Esophagus mucosa (tissue), 1 donor: ENCODE measurements at regions not wholly inside any gene's neighbourhood (a gene's known extent, or its start where the extent isn't known, plus 50 kb on each side); places are given as distances from the start of the nearest gene placed in this dataset.
A peak's percentile ranks its signal among the peaks of the same experiment; 100 is the strongest.

ENCODE experiments used
- ATAC-seq: fragments of 200-7000 bp; cut with Tn5 transposase; one replicate; pipeline ENCODE4 v1.9.1; 2020
- donor health status: DM: yes; HTN: yes; CAD: no.

DNA sequence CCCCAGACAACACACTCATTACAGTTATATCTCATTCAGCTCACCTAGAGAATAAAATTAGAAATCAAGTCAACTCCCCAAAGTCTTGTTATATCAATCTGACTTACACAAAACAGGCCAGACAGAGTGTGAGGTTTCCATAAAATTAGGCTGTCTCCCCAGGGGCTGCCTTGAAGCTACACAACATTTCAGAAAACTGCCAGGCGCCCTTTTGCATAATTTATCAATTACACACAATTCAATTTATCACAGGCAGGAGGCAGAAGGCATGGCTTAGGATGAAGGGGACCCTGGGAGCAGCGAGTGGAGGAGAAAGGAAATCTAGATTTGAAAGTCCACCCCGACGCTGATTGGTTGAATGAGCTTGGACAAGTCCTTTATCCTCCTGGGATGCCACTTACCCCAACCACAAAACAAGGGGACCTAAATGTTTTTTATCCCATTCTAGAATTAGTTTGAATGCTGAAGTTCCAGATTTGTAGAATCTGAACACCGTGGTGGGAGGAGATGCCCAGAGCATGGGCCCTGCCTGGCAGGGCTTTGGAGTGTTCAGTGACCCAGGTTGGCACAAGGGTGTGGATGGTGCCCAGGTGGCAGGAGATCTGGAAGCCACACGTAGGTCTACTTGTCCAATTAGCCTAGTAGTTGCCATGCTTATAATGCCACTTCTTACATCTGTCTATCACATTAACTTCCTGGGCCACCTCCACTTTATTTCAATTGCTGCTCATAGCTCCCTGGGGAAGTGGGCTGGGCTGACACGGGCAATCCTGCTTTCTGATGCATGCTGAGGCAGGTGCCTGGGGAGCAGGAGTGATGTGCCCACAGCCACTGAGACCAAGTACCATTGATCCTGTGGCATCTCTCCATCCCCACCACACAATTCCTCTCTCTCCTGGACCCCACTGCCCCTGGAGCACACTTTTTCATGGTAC lies 119.8 kb upstream of the TLE3 start:
- ATAC-seq, result no peak

DNA sequence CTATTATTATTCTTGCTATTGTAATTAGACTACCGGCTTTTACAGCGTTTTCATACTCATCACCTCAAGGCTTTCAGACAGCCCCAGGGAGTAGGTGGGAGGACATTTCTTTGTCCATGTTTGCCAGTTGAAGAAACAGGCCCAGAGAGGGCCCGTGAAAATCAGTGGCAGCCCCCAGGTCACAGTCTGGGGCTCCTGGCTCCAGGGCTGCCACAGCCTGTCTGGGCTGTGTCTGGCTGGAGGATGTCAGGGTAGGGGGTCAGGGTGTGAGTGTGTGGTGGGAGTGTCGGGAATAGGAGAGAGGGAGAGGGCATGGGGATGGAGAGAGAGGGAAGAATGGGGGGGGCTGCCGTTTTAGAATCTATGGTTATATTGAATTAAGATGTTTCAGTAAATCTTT lies 118.2 kb upstream of the TLE3 start:
- no peak for ATAC-seq

DNA sequence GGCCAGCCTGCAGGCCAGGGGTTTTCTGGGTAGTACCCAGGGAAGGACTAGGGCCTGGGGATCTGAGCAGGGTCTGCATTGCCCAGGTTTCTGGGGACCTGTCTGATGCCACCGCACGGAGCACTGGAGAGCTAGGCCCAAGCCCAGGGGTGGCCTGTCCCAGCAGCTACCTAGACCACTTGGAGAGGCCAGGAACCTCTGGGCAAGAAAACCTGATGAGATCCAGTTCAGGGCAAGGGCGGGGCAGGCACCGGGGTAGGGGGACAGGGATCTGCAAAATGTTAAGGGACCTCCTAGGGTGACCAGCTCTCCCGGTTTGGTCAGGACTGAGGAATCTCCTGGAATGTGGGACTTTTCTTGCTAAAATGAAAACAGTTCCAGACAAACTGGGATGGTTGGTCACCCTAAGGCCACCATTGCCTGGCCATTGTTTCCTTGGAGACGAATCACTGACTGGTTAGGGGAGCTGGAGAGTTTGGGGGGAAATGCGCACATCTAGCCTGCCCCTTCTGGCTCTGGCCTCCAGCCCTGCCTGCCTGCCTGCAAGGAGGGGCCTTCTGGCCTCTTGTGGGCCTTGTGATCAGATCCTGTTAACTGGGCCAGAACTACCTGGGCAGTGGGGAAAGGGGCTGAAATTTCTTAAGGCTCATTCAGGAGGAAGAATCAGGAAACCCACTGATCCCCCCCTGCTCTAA lies 117.4 kb upstream of the TLE3 start:
- no peak for ATAC-seq

DNA sequence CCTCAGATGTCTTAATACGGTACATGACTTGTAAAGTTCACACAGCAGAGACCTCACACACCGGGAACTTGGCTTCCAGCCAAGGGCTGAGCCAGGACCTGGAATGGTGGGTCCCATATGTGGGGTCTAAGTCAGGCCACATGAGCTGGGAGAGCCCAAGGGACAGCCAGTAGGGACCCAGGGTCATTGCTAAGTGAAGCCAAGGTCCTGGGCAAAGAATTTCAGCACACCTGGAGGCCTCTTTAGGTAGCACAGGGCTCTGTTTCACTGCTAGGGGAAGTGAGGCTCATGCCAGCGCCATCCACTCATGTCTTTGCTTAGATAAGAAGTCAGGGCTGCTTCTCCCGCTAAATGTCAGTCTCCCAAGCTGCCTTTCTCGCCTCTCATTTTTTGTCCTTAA lies 116.6 kb upstream of the TLE3 start:
- peak; percentile 27 for ATAC-seq

DNA sequence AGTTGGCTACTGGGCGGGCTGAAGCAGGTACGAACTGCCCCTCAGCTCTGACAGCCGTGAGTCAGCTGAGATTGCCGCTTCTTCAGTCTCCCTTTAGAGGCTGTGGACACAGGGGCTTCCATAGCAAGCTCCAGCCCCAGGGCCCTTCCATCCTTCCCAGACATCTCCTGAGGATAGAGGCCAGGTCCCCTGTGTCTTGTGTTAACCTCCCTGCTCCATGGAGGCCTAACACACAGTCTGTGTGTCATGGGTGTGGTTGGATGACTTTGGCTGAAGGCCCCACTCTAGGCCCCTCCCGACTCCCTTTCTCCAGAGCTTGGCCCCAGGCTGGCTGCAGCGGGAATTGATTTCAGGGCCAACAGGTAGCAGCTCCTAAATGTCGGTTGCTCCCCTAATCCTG lies 116.1 kb upstream of the TLE3 start:
- peak; percentile 18 for ATAC-seq

DNA sequence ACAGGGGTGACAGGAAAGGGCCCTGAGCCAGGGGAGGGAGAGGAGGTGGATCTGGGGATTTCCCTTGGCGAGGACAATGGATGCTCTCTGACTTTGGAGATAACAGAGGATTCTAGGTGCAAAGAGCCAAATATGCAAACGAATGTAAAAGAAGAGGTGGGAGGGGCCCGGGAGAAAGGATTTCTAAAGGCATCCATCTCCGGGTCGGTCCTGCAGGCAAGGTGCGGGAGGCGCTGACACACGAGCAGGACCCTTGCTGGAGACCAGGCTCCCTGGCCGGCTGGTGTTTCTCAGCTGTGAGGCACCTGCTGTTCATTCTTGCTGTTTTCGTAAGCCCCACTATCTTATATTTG lies 115.2 kb upstream of the TLE3 start:
- no peak for ATAC-seq

DNA sequence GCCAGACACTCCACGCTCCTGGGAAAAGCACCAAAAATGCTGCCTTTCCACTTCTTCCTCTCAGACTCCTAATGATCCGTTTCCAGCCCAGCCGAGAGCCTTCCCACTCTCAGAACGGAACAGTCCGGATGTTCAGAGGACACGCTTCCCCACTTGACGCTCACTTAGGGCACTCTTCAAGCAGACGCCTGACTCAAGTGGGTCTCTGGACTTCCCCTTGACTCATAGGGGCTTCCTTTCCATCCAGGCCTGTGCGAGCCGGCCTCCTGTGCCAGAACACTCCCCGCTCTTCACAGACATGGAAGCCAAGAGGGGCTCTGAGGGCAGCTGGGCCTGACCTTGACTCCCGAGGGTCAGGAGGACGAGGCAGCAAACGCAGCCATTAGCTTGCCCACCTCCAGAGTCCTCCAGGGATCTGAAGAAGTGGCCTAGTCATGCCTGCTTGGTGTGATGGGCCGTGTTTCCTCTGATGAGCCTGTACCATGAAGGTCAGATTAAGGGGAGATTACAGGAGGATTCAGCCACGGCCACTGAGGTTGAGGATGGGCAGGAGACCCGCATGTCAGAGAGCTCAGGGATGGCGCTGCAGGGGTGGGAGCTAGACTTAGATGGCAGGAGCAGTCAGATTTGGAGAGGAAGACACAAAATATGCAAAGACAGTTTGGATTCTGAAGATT lies 114.7 kb upstream of the TLE3 start:
- no peak for ATAC-seq

DNA sequence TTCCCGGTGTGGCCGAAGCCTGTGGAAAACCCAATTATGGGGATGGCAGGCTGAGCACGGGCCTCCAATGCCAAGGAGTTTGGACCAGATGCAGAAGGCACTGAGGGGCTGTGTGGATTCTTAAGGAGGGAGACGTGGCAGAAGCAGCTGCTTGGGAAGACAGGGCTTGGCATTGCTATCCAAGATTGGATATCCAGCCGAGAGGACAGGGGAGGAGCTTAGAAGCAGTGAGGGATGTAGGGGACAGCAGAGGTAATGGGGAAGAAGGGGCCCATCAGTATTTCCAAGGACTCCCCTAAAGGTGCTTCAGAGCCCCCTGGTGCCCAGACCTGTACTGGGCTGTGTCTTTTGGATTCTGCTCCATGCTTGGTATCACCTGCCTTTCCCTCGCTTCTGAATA lies 112.8 kb upstream of the TLE3 start:
- no peak for ATAC-seq

DNA sequence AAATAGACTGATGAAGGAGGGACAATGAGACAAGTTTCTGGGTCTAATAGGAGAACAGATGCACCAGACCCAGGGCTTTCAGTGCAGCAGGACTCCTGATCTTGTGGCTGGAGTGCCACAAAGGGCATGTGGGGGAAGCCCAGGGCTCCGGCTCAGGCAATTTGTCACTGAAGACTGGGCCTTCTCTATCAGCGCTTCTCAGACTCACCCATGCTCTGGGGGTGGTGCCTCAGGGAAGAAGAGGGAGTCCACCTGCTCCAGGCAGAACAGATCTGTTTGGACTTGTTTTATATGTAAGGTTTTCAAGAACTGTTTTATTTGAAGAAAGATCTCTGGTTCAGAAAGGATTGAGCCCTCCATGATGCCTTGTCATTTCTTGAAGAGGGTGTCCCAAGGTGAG lies 112.4 kb upstream of the TLE3 start:
- no peak for ATAC-seq

DNA sequence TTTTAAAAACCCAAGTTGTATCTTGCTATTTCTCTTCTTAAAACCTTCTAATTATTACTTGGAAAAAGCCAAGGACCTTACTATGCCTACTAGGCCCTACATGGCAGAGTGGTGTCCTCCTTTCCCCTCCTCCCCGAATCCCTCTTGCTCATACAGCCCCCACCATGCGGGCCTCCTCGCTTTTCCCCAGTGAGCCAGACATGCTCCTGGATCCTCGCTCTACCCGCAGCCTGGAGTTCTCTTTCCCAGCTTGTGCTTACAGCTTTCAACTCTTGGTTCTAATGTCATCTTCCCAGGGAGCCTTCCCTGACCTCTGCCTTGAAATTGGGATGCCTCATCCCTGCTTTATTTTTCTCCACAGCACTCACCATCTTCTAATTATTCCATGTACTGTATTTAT lies 111.8 kb upstream of the TLE3 start:
- ATAC-seq, result no peak

DNA sequence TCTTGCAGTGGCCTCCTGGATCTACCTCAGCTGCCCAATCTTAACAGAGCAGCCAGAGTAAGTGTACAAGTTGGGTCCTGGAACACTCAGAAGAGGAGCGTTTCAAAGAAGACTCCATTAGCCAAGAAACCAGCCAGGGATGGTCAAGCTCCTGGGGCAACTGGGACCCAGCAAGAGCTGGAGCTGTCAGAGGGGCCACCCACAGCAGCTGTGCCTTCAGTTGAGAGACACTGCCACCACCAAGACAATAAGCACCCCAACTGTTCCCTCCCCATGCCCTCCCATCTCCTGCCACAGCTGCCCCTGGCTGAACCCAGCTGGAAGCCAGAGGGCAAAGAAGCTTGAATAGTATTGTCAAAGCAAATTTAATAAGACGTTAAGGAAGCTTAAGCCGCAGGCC lies 110.6 kb upstream of the TLE3 start:
- no peak for ATAC-seq

DNA sequence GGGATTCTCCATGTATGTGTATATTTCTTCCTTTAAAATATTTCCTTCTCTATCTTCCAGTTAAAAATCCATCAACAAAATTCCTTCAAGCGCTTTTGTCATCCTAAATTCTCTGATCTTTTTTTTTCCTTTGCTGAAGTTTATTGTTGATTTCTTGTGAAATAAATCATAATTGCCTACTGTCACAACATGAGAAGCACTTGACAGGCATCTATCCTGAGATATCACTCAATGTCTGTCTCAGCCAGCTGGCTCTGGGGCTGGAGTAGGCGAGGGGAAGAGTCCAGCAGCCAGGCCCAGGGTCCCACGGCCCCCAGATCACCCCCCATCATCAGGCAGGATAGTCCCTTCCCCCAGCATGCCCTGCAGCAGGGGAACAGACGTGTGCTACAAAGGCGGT lies 109.0 kb upstream of the TLE3 start:
- ATAC-seq, result no peak

DNA sequence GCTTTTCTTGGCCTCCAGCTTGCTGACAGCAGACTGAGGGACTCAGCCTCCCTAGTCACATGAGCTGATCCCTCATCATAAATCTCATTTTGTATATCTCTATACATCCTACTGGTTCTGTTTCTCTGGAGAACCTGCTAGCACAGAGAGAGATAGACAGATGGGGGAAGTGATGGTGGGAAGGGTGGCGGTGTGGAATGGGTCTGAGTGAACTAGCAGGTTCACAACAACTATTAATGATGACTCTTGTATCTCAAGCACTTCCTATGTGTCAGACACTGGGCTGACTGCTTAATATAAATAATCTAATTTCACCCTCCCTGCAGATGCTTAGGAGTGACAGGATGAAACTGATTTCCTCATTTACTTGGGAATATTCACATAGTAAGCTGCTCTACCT lies 106.9 kb upstream of the TLE3 start:
- ATAC-seq, result peak; percentile 27

DNA sequence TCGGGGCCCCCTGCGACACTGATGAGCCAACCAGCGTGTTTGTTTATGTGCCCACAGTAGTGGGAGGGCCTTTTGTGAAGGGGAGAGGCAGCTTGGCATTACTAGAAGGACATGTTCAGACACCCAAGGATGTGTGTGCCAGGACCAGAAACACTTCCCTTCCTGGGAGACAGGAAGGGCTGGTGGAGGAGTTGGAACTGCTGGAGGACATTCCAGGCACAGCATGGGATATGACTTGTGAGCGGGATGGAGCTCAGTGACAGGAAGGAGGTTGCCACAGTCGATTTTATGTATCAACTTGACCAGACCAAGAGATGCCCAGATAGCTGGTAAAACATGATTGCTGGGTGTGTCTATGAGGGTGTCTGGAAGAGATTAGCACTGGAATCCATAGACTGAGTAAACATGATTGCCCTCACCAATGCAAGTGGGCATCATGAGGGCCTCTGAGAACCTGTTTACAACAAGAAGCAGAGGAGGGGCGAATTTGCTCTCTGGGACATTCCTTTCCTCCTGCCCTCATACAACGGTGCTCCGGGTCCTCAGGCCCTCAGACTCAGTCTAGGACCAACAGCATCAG lies 106.4 kb upstream of the TLE3 start:
- ATAC-seq, result peak; percentile 33

DNA sequence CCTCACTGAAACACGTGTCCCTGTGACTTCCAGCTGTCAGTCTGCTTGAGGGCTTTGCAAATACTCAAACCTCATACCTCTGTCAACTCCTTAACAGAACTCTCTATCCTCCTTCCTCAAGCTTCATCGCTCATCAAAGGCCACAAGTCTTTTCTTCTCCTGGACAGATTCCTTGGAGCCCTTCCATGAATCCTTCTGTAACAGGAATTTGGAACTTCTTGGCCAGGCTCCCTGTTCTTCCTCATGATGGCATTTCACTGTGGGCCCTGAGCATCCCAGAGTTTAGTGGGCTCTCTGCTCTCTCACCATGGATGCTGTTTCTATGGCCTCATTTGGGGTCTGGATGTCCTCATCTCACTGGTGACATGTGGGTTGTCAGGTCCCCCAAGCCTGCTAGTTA lies 105.0 kb upstream of the TLE3 start:
- ATAC-seq, result no peak

DNA sequence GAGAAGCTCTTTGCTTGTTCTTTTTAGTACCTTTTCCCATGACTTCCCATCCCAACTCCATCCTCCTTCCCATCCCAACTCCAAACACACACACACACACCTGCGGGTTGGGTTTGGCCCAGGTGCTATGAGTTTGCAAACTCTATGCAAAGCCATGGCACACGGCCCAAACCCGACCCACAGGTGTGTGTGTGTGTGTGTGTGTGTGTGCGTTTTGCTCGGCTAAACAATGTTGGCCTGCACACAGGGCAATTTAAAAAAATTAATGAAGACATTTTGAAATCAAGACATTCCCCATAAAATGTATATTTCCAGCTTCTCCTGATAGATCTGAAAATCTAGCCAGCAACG lies 103.7 kb upstream of the TLE3 start:
- ATAC-seq, result no peak

DNA sequence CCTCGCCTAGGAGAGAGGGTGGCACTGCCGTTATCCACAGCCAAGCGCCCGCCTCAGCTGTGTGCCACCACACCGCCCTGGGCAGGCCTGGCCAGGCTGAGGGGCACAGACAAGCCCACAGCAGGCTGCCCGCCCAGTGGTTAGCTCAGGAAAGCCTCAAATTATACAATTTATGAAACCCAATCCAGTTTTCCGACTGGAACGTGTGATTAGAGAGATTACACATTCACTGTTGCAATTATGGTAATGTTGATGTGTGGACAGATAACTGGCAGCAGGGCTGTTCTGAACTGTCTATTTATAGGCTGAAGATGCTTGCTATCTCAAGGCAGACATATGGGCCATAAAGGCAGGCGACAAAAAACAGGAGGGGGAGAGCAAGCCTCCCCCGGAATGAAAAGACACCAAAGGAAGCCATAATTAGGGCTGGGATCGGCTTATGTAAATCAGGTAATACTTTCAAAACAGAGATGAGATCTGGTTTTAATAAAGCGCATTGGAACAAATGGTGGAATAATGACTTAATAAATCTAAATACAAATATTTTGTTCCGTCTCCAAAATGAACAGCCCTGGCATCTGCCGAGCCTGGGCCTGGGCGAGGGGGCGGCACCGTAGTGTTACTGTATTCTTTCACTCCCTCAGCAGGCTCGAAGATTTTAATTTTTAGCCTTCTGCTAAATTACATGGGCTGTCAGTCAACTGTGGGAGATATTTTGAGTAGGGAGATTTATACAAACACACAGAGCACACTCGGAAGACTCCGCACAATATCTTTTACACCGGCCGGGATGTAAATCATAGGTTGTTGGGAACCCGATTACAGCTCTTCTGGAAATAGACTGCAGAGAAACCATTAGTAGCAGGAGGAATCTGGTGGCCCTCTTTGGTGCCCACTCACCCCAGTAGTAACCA lies 103.1 kb upstream of the TLE3 start:
- no peak for ATAC-seq

DNA sequence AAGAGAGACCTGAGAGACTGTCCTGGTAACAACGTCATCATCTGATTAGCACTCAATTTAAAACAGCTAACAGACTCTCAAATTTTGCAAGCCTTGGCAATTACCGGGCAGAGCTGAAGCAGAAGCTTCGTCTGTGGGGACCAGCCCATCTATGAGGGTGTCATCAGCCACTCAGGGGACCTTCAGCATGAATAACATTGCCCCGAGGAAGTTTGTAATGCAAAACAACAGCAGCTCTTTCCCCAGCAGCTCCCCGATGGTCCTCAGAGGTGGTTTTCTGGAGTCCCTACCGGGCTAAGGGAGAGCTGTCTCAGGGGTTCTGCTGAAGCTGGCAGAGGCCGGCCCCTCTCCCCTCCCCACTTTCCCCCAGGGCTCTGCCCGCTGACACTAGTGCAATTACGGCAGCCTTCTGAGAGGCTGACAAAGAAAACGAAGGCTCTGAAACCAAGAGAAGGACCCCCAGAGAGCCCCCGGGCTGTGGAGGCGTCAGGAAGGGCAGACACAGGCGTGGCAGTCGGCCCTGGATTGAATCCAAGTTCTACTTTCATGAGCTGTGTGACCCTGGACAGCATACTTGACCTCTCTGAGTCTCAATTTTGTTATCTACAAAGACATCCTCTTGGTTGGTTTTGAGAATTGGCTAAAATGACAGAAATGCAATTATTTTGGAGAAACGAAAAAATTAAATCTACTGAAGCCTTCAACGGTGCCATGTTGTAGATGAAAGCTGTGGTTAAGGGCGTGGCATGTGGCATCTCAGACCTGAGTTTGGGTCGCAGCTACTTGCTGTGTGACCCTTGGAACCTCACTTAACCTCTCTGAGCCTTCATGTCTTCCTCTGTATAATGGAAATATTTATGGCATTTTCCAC lies 102.1 kb upstream of the TLE3 start:
- ATAC-seq, result no peak

DNA sequence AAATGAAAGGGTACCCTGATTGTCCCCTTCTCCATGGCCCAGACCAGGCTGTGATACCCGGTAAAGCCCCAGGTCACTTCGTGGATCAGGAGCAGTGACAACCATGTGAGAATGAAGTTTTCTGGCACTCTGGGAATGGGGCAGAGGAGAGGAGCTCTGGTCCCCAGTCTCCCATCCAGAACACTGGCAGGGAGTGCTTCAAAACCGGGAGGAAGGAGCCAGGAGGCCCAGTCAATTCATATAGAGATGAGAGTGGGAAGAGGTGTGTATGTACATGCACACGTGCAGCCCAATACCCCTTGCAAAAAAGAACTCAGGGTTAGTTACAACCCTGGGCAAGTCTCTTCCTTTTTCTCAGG lies 101.4 kb upstream of the TLE3 start:
- ATAC-seq, result no peak

DNA sequence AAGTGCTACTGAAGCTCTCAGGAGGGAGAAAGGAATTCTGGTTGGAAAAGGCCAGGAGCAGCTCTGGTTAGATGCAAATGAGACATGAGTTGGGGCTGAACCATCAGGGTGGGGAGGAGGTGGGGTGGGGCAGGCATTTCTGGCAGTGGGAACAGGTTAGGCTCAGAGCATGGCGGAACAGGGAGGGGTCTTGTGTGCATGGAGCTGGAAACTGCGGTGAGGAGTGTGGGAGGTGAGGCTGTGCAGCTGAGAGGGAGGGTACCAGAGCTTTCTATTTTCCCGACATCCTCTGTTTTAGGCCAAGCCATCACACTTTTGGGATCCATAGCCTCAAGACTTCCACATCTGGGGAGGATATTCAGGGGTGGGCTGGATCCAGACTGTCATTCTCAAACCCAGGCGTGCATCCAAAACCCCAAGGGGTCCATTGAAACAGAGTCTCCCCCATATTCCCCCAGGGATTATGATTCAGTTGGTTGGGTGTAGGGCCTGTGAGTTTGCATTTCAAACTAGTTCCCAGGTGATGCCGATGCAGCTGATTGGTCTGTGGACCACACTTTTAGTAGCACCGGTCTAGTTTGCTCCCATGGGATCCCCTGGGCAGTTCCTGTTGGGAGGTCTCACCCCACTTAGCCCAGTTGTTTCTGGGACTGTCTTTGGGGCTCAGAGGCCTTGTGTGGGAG lies 100.9 kb upstream of the TLE3 start:
- ATAC-seq, result peak; percentile 17

DNA sequence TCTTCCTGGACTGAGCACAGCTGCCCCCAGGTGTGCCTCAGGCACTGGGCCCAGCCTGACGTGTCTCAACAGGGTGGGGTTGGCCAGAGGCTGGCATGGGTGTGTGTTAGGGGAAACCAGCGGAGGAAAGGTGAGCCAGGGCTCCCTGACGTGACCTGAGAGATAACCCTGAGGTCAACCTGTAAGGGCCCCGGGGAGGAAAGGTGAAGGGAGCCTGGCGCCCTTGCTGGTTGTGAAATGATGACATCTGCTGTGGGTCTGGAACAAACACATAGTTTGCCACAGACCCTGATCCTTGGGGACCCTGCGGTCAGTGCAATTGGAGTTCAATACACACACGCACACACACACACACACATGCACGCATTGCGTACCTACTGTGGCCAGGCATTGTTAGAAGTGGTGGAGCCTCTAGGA lies 100.2 kb upstream of the TLE3 start:
- ATAC-seq, result peak; percentile 57
